ENCODE measurements at regions not wholly inside any gene's neighbourhood (a gene's known extent, or its start where the extent isn't known, plus 50 kb on each side); places are given as distances from the start of the nearest gene placed in this dataset.

- in situ Hi-C loops (cut with MboI; ENCODE audit: low pct_unique_long_range_greater_than_20kb, low sequenced_read_pairs) = no loop called here
- DNase-seq = no peak
These were observed 83.5 kb downstream of the TBX22 start for GRCh38 chrX:80098038-80098437.

GRCh38 chrX:80120335-80120734 is 105.8 kb downstream of the TBX22 start:
- DNase-seq = no peak
- in situ Hi-C loops (cut with MboI; ENCODE audit: low pct_unique_long_range_greater_than_20kb, low sequenced_read_pairs) = no loop called here

- DNase-seq = no peak
- in situ Hi-C loops (cut with MboI; ENCODE audit: low pct_unique_long_range_greater_than_20kb, low sequenced_read_pairs) = no loop called here
These were observed 124.4 kb downstream of the TBX22 start for GRCh38 chrX:80138938-80139337.

- no peak for DNase-seq
- in situ Hi-C loops (cut with MboI; ENCODE audit: low pct_unique_long_range_greater_than_20kb, low sequenced_read_pairs) = no loop called here
These were observed 125.0 kb downstream of the TBX22 start for GRCh38 chrX:80139564-80139963.

- in situ Hi-C loops (cut with MboI; ENCODE audit: low pct_unique_long_range_greater_than_20kb, low sequenced_read_pairs) = no loop called here
- no peak for DNase-seq
These were observed 156.0 kb downstream of the TBX22 start for GRCh38 chrX:80170581-80170980.

GRCh38 chrX:80173261-80173660 is 158.7 kb downstream of the TBX22 start:
- in situ Hi-C loops (cut with MboI; ENCODE audit: low pct_unique_long_range_greater_than_20kb, low sequenced_read_pairs) = no loop called here
- no peak for DNase-seq

- in situ Hi-C loops (cut with MboI; ENCODE audit: low pct_unique_long_range_greater_than_20kb, low sequenced_read_pairs) = no loop called here
- DNase-seq = no peak
These were observed 160.5 kb downstream of the TBX22 start for GRCh38 chrX:80174925-80175574.

GRCh38 chrX:80181079-80181478 is 166.5 kb downstream of the TBX22 start:
- peak; percentile 8 for DNase-seq
- in situ Hi-C loops (cut with MboI; ENCODE audit: low pct_unique_long_range_greater_than_20kb, low sequenced_read_pairs) = no loop called here

- in situ Hi-C loops (cut with MboI; ENCODE audit: low pct_unique_long_range_greater_than_20kb, low sequenced_read_pairs) = no loop called here
- no peak for DNase-seq
These were observed 170.3 kb downstream of the TBX22 start for GRCh38 chrX:80184854-80185253.

GRCh38 chrX:80206647-80207046 is 192.1 kb downstream of the TBX22 start:
- in situ Hi-C loops (cut with MboI; ENCODE audit: low pct_unique_long_range_greater_than_20kb, low sequenced_read_pairs) = no loop called here
- DNase-seq = no peak

GRCh38 chrX:80207327-80207726 is 192.8 kb downstream of the TBX22 start:
- in situ Hi-C loops (cut with MboI; ENCODE audit: low pct_unique_long_range_greater_than_20kb, low sequenced_read_pairs) = no loop called here
- no peak for DNase-seq

GRCh38 chrX:80216086-80216485 is 201.5 kb downstream of the TBX22 start:
- in situ Hi-C loops (cut with MboI; ENCODE audit: low pct_unique_long_range_greater_than_20kb, low sequenced_read_pairs) = no loop called here
- DNase-seq = no peak

- in situ Hi-C loops (cut with MboI; ENCODE audit: low pct_unique_long_range_greater_than_20kb, low sequenced_read_pairs) = no loop called here
- DNase-seq = no peak
These were observed 196.2 kb upstream of the TENT5D start for GRCh38 chrX:80223982-80224579.

- DNase-seq = no peak
- in situ Hi-C loops (cut with MboI; ENCODE audit: low pct_unique_long_range_greater_than_20kb, low sequenced_read_pairs) = no loop called here
These were observed 190.6 kb upstream of the TENT5D start for GRCh38 chrX:80229626-80230025.

- DNase-seq = no peak
- in situ Hi-C loops (cut with MboI; ENCODE audit: low pct_unique_long_range_greater_than_20kb, low sequenced_read_pairs) = no loop called here
These were observed 183.2 kb upstream of the TENT5D start for GRCh38 chrX:80237072-80237471.

GRCh38 chrX:80246271-80246670 is 174.0 kb upstream of the TENT5D start:
- no peak for DNase-seq
- in situ Hi-C loops (cut with MboI; ENCODE audit: low pct_unique_long_range_greater_than_20kb, low sequenced_read_pairs) = no loop called here

GRCh38 chrX:80266287-80266686 is 154.0 kb upstream of the TENT5D start:
- no peak for DNase-seq
- in situ Hi-C loops (cut with MboI; ENCODE audit: low pct_unique_long_range_greater_than_20kb, low sequenced_read_pairs) = no loop called here

GRCh38 chrX:80266979-80267378 is 153.3 kb upstream of the TENT5D start:
- DNase-seq = no peak
- in situ Hi-C loops (cut with MboI; ENCODE audit: low pct_unique_long_range_greater_than_20kb, low sequenced_read_pairs) = no loop called here

GRCh38 chrX:80267790-80268189 is 152.5 kb upstream of the TENT5D start:
- no peak for DNase-seq
- in situ Hi-C loops (cut with MboI; ENCODE audit: low pct_unique_long_range_greater_than_20kb, low sequenced_read_pairs) = no loop called here

GRCh38 chrX:80282535-80282934 is 137.7 kb upstream of the TENT5D start:
- DNase-seq = peak; percentile 12
- in situ Hi-C loops (cut with MboI; ENCODE audit: low pct_unique_long_range_greater_than_20kb, low sequenced_read_pairs) = no loop called here

- in situ Hi-C loops (cut with MboI; ENCODE audit: low pct_unique_long_range_greater_than_20kb, low sequenced_read_pairs) = no loop called here
- peak; percentile 53 for DNase-seq
These were observed 135.0 kb upstream of the TENT5D start for GRCh38 chrX:80285131-80285773.

All from KBM-7 (cell line).